OCI-LY3 (cell line): ENCODE measurements at regions not wholly inside any gene's neighbourhood (a gene's known extent, or its start where the extent isn't known, plus 50 kb on each side); places are given as distances from the start of the nearest gene placed in this dataset.

Experiments
- CTCF ChIP-seq: fragments of 200-600, 300-600 bp; sonication (generic); IDR thresholded peaks from 2 replicates; pipeline ENCODE4 v1.5.1; 2014; ENCODE audit warnings: antibody characterized with exemption, low read length, low read depth
- EZH2phosphoT487 ChIP-seq: fragments of 200-600 bp; shearing (Covaris generic); IDR thresholded peaks from 2 replicates; pipeline ENCODE4 v1.6.1; 2018; ENCODE audit warnings: antibody characterized with exemption, mixed run types, low read depth

DNA sequence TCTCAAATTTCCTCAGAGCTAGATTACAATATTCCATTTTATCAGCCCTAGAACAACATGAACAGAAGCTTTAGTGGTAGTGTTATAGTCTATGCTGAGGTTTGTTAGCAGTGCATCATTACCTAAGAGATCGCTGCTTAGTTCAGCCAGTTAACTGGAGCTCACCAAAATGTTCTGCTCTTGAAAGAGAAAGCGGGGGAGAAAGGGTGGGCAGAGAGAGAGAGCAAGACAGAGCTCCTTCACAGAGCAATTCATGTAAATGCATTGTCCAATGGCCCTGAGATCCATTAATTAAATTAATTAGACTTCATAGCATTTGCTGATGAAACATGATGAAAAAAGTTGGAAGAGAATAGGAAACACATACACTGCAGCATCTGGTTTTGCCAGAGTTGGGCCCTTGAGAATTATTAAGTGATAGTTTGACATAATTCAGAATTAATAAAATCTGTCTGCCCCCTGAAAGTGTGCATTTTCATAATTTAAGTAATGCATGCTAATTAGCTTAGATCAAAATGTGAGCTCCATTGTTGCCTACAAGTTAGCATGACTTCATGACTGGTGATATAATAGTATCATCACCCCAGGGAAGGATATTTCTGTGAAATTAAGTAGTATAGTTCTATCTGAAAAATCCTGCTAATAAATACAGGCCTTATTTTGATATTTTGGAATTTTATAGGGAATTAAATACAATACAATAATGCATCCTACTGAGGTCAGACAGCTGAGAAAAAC is 86.9 kb upstream of the LYSMD4 start:
- TF ChIP-seq CTCF (no peak), EZH2phosphoT487 (no peak)
